Esophagus muscularis mucosa (tissue), 4 donors: ENCODE measurements at regions not wholly inside any gene's neighbourhood (a gene's known extent, or its start where the extent isn't known, plus 50 kb on each side); places are given as distances from the start of the nearest gene placed in this dataset.

Experiments used
- CTCF ChIP-seq, 3 experiments: fragments of 200-600 bp in 2 of 3; fragments of 450-650 bp in 1 of 3; sonication (generic) in 2 of 3; IDR thresholded peaks; one replicate each; pipeline ENCODE4 v1.5.1; 2017 to 2019; ENCODE audit warnings: antibody characterized with exemption in 3 of 3, mild to moderate bottlenecking in 2 of 3, moderate library complexity in 1 of 3
- EP300 ChIP-seq: sonication (generic); formaldehyde crosslinking; IDR thresholded peaks from one replicate; pipeline ENCODE4 v1.6.1; 2017; ENCODE audit warnings: antibody characterized with exemption
- POLR2A ChIP-seq: fragments of 450-650 bp; IDR thresholded peaks from one replicate; pipeline ENCODE4 v1.6.1; 2017; ENCODE audit warnings: antibody characterized with exemption, moderate library complexity, mild to moderate bottlenecking, low read depth
- POLR2AphosphoS5 ChIP-seq, 2 donors: sonication (generic); formaldehyde crosslinking; IDR thresholded peaks; one replicate each; pipeline ENCODE4 v1.6.1; 2017; ENCODE audit warnings: antibody characterized with exemption in 2 of 2

GRCh38 chr12:48413388-48413787, 59.0 kb upstream of the ANP32D start:
- TF ChIP-seq CTCF (IDR thresholded peaks at IDR 0.05) (no peak), POLR2AphosphoS5 (IDR thresholded peaks at IDR 0.05) (no peak), EP300 (no peak), POLR2A (no peak)
